Gastrocnemius medialis (tissue), 4 donors: ENCODE measurements at regions not wholly inside any gene's neighbourhood (a gene's known extent, or its start where the extent isn't known, plus 50 kb on each side); places are given as distances from the start of the nearest gene placed in this dataset.

Experiments
- POLR2A ChIP-seq, 2 donors: fragments of 450-650 bp; IDR thresholded peaks; one replicate each; pipeline ENCODE4 v1.6.1; 2017; ENCODE audit warnings: antibody characterized with exemption in 2 of 2, mild to moderate bottlenecking in 2 of 2, moderate library complexity in 2 of 2
- TF ChIP-seq, protein P1 (sequence below), 5 experiments: fragments of 450-650 bp in 3 of 5; fragments of 200-600 bp in 2 of 5; sonication (generic) in 2 of 5; IDR thresholded peaks in 4 of 5; conservative IDR thresholded peaks in 1 of 5; 1 replicate in 4 of 5; 2 replicates in 1 of 5; pipeline ENCODE4 v1.5.1; 2016 to 2019; ENCODE audit warnings: antibody characterized with exemption in 5 of 5, mild to moderate bottlenecking in 3 of 5, moderate library complexity in 3 of 5

GRCh38 chr7:115582956-115583355 lies 447.6 kb downstream of the TFEC start:
- TF ChIP-seq, protein P1, sequence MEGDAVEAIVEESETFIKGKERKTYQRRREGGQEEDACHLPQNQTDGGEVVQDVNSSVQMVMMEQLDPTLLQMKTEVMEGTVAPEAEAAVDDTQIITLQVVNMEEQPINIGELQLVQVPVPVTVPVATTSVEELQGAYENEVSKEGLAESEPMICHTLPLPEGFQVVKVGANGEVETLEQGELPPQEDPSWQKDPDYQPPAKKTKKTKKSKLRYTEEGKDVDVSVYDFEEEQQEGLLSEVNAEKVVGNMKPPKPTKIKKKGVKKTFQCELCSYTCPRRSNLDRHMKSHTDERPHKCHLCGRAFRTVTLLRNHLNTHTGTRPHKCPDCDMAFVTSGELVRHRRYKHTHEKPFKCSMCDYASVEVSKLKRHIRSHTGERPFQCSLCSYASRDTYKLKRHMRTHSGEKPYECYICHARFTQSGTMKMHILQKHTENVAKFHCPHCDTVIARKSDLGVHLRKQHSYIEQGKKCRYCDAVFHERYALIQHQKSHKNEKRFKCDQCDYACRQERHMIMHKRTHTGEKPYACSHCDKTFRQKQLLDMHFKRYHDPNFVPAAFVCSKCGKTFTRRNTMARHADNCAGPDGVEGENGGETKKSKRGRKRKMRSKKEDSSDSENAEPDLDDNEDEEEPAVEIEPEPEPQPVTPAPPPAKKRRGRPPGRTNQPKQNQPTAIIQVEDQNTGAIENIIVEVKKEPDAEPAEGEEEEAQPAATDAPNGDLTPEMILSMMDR (IDR thresholded peaks at IDR 0.05 in 4 of 5, conservative IDR thresholded peaks at IDR 0.05 in 1 of 5) = no peak
- no peak for TF ChIP-seq POLR2A (IDR thresholded peaks at IDR 0.05)
